ENCODE measurements at regions not wholly inside any gene's neighbourhood (a gene's known extent, or its start where the extent isn't known, plus 50 kb on each side); places are given as distances from the start of the nearest gene placed in this dataset.

GRCh38 chr5:89844548-89844947, 565.0 kb downstream of the CETN3 start:
- TF ChIP-seq CTCF (IDR thresholded peaks at IDR 0.05; ENCODE audit: control extremely low read depth, extremely low read depth): no peak

GRCh38 chr5:89842531-89842930, 567.0 kb downstream of the CETN3 start:
- no peak for DNase-seq
- H3K9ac ChIP-seq (ENCODE audit: insufficient read depth in 1 of 2, low read length in 2 of 2): no peak overlapping the region
- no peak for ATAC-seq (ENCODE audit: insufficient read depth, low FRiP score)
- no peaks in the 10 kb centered on the region for H3K9me3 ChIP-seq (ENCODE audit: control insufficient read depth in 4 of 4, insufficient read depth in 3 of 4, low read length in 3 of 4)
- 12 to 21% methylated on average over 1 of the region's 1 CpG for WGBS, 2 donors
- H3K4me3 ChIP-seq: no peak overlapping the region
- H3K4me1 ChIP-seq (ENCODE audit: control insufficient read depth in 5 of 5, insufficient read depth in 5 of 5, low read length in 5 of 5): no peaks in the 10 kb centered on the region
- H3K36me3 ChIP-seq (ENCODE audit: control insufficient read depth in 4 of 4, insufficient read depth in 4 of 4, low read length in 4 of 4): no peaks in the 10 kb centered on the region
- TF ChIP-seq CTCF (IDR thresholded peaks at IDR 0.05; ENCODE audit: control extremely low read depth, extremely low read depth): no peak
- no peak overlapping the region for H3K27ac ChIP-seq (ENCODE audit: low read depth in 1 of 2, low read length in 1 of 2)
- no peaks in the 10 kb centered on the region for H3K27me3 ChIP-seq (ENCODE audit: control insufficient read depth in 3 of 3, insufficient read depth in 3 of 3, low read length in 2 of 3)

More at GRCh38 chr5:89844548-89844947, 565.0 kb downstream of the CETN3 start:
- H3K9me3 ChIP-seq (ENCODE audit: control insufficient read depth in 4 of 4, insufficient read depth in 3 of 4, low read length in 3 of 4): no peaks in the 10 kb centered on the region
- H3K27ac ChIP-seq (ENCODE audit: low read depth in 1 of 2, low read length in 1 of 2): no peak overlapping the region
- no peaks in the 10 kb centered on the region for H3K27me3 ChIP-seq (ENCODE audit: control insufficient read depth in 3 of 3, insufficient read depth in 3 of 3, low read length in 2 of 3)
- no peaks in the 10 kb centered on the region for H3K4me1 ChIP-seq (ENCODE audit: control insufficient read depth in 5 of 5, insufficient read depth in 5 of 5, low read length in 5 of 5)
- no peak overlapping the region for H3K4me3 ChIP-seq
- DNase-seq: no peak
- no peak for ATAC-seq (ENCODE audit: insufficient read depth, low FRiP score)
- no peak overlapping the region for H3K9ac ChIP-seq (ENCODE audit: insufficient read depth in 1 of 2, low read length in 2 of 2)
- no peaks in the 10 kb centered on the region for H3K36me3 ChIP-seq (ENCODE audit: control insufficient read depth in 4 of 4, insufficient read depth in 4 of 4, low read length in 4 of 4)

- no peak for ATAC-seq (ENCODE audit: insufficient read depth, low FRiP score)
- no peak overlapping the region for H3K9ac ChIP-seq (ENCODE audit: insufficient read depth in 1 of 2, low read length in 2 of 2)
- no peaks in the 10 kb centered on the region for H3K27me3 ChIP-seq (ENCODE audit: control insufficient read depth in 3 of 3, insufficient read depth in 3 of 3, low read length in 2 of 3)
- no peak overlapping the region for H3K27ac ChIP-seq (ENCODE audit: low read depth in 1 of 2, low read length in 1 of 2)
- H3K36me3 ChIP-seq (ENCODE audit: control insufficient read depth in 4 of 4, insufficient read depth in 4 of 4, low read length in 4 of 4): no peaks in the 10 kb centered on the region
- no peaks in the 10 kb centered on the region for H3K9me3 ChIP-seq (ENCODE audit: control insufficient read depth in 4 of 4, insufficient read depth in 3 of 4, low read length in 3 of 4)
- no peak for TF ChIP-seq CTCF (IDR thresholded peaks at IDR 0.05; ENCODE audit: control extremely low read depth, extremely low read depth)
- H3K4me3 ChIP-seq: no peak overlapping the region
- DNase-seq: no peak
- H3K4me1 ChIP-seq (ENCODE audit: control insufficient read depth in 5 of 5, insufficient read depth in 5 of 5, low read length in 5 of 5): no peaks in the 10 kb centered on the region
Observed at GRCh38 chr5:89840906-89841305, 568.6 kb downstream of the CETN3 start.

DNA sequence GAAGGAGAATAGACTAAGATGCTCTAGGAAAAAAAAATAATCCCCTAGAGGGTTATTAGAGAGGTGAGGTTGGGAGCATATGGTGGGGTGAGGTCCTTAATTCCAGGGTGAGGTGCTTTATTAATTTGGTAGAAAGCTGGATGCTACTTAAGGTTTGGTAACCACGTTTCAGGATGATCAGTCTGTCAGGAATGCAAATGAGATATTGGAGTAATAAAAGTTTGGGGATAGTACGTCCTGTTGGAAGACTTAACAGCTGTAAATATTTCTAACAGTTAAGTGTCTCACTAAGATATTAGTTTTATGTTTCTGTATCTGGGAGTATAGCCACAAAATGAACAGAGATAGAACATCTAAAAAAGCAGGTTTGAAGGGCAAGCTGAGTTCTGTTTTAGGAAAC, 578.9 kb downstream of the CETN3 start:
- no peaks in the 10 kb centered on the region for H3K27me3 ChIP-seq (ENCODE audit: control insufficient read depth in 3 of 3, insufficient read depth in 3 of 3, low read length in 2 of 3)
- H3K4me3 ChIP-seq: no peak overlapping the region
- TF ChIP-seq CTCF (IDR thresholded peaks at IDR 0.05; ENCODE audit: control extremely low read depth, extremely low read depth): no peak
- no peaks in the 10 kb centered on the region for H3K36me3 ChIP-seq (ENCODE audit: control insufficient read depth in 4 of 4, insufficient read depth in 4 of 4, low read length in 4 of 4)
- DNase-seq (no peak), ATAC-seq (ENCODE audit: insufficient read depth, low FRiP score) (no peak)
- H3K27ac ChIP-seq (ENCODE audit: low read depth in 1 of 2, low read length in 1 of 2): no peak overlapping the region
- H3K9me3 ChIP-seq (ENCODE audit: control insufficient read depth in 4 of 4, insufficient read depth in 3 of 4, low read length in 3 of 4): no peaks in the 10 kb centered on the region
- 68 to 86% methylated on average over 2 of the region's 2 CpGs for WGBS, 2 donors
- no peak overlapping the region for H3K9ac ChIP-seq (ENCODE audit: insufficient read depth in 1 of 2, low read length in 2 of 2)
- H3K4me1 ChIP-seq (ENCODE audit: control insufficient read depth in 5 of 5, insufficient read depth in 5 of 5, low read length in 5 of 5): peaks cover 0 to 10% (median 0%) of the 10 kb centered on the region in 5 donors

Data from lung (tissue), 11 donors.